HEK293T (cell line): ENCODE measurements at regions not wholly inside any gene's neighbourhood (a gene's known extent, or its start where the extent isn't known, plus 50 kb on each side); places are given as distances from the start of the nearest gene placed in this dataset.

Experiments
- BHLHE40 ChIP-seq: fragments of 450-650 bp; IDR thresholded peaks from 2 replicates; pipeline ENCODE4 v1.6.1; 2016; ENCODE audit warnings: mild to moderate bottlenecking, moderate library complexity, borderline replicate concordance
- CTBP1 ChIP-seq: fragments of 450-650 bp; IDR thresholded peaks from 2 replicates; pipeline ENCODE4 v1.6.1; 2016; ENCODE audit warnings: borderline replicate concordance
- FOXA1 ChIP-seq: fragments of 450-650 bp; IDR thresholded peaks from 2 replicates; pipeline ENCODE4 v1.6.1; 2016; ENCODE audit warnings: mild to moderate bottlenecking
- FOXM1 ChIP-seq: fragments of 450-650 bp; IDR thresholded peaks from 2 replicates; pipeline ENCODE4 v1.6.1; 2017; ENCODE audit warnings: mild to moderate bottlenecking, borderline replicate concordance
- L3MBTL2 ChIP-seq: fragments of 450-650 bp; conservative IDR thresholded peaks from 2 replicates; pipeline ENCODE4 v1.6.1; 2016; ENCODE audit warnings: mild to moderate bottlenecking
- NFRKB ChIP-seq: fragments of 450-650 bp; IDR thresholded peaks from 2 replicates; pipeline ENCODE4 v1.6.1; 2016; ENCODE audit warnings: mild to moderate bottlenecking, moderate library complexity
- SP1 ChIP-seq: fragments of 450-650 bp; IDR thresholded peaks from 2 replicates; pipeline ENCODE4 v1.6.1; 2017
- ZNF384 ChIP-seq: fragments of 450-650 bp; IDR thresholded peaks from 2 replicates; pipeline ENCODE4 v1.6.1; 2016

GRCh38 chr21:16536140-16536539 is 806.4 kb downstream of the USP25 start:
- no peak for TF ChIP-seq SP1
- TF ChIP-seq L3MBTL2, result no peak
- TF ChIP-seq BHLHE40, result no peak
- TF ChIP-seq NFRKB, result no peak
- TF ChIP-seq FOXA1, result no peak
- no peak for TF ChIP-seq CTBP1
- no peak for TF ChIP-seq FOXM1
- TF ChIP-seq ZNF384, result no peak
